GM18519 (cell line): ENCODE measurements at regions not wholly inside any gene's neighbourhood (a gene's known extent, or its start where the extent isn't known, plus 50 kb on each side); places are given as distances from the start of the nearest gene placed in this dataset.

Experiments
- ATAC-seq: cut with Tn5 transposase; IDR thresholded peaks from one replicate; pipeline ENCODE4 v1.9.1; 2021; ENCODE audit warnings: mild to moderate bottlenecking, moderate library complexity; ENCODE audit not compliant: unreplicated experiment, low FRiP score

DNA sequence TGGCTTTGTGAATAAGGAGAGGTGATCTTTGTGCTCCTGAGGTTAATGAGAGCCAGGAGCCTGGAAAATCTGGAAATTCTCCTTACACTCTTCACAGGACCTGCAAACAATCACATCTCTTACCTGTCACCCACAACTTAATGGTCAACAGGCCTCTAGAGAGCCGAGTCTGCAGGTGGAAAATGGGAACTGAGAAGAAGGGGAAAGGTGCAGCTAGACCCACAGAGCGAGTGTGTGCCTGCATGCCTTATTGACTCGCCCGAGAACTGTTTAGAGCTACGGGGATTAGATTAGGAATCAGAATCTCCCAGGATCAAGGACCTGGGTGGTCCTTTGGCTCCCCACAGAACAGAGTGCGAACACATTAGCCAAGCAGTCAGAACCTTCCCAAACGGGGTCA lies 329.6 kb downstream of the PTEN start:
- ATAC-seq = no peak

- ATAC-seq = no peak
These were observed 330.8 kb downstream of the PTEN start for GRCh38 chr10:88194041-88194887.

- ATAC-seq = no peak
These were observed 331.5 kb downstream of the PTEN start for GRCh38 chr10:88194961-88195367.

DNA sequence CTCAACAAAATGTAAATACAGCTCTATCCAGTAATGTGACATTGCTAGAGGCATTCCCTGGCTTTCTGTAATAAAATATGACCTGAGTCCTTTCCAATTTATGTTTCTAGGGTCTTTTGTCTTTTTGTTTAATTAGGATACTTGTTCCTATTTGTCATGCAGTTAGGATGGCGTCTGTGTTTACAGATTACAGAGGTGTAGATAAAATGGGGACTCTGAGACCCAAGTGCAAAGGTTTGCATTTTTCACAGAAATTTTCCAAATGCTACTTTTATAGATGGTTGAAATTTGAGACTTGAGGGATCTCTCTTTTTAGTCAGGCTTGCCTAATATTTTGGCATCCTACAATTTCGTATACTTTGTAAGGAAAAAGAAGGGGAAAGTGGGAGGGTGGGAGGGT lies 332.4 kb downstream of the PTEN start:
- no peak for ATAC-seq

GRCh38 chr10:88196291-88196690 lies 332.9 kb downstream of the PTEN start:
- ATAC-seq = no peak

- ATAC-seq = no peak
These were observed 334.6 kb downstream of the PTEN start for GRCh38 chr10:88198023-88198422.

DNA sequence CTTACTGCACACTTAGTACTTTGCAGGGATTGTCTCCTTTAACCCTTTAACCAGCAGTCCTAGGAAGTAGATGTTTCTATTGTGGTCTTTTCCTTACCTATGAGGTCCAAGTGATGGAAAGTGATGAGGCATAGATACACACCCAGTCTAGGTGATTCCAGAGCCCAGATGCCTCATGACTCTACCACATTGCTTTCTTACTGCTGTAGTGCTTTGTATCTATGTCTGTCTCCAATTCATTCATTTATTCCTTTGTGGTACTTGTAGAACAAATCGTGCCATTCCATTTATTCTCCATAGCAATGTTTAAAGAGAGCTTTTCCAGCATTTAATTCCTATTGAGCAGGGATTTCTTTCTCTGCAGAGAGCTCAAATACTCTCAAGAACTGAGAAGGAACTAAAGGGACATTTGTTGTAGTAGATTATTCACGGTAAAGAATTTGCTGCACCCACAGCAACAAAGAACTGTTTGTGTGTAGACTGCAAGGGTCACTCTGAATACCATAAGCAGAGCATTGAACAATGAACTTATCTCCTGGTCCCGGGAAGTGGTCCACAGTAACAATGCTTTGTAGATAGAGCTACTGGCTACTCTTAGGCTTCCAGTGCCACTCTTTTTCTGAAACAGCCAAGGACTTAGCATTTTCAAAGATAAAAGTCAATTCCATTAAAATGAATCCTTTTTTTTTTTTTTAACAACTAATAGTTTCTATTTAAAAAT lies 337.0 kb downstream of the PTEN start:
- ATAC-seq = no peak

DNA sequence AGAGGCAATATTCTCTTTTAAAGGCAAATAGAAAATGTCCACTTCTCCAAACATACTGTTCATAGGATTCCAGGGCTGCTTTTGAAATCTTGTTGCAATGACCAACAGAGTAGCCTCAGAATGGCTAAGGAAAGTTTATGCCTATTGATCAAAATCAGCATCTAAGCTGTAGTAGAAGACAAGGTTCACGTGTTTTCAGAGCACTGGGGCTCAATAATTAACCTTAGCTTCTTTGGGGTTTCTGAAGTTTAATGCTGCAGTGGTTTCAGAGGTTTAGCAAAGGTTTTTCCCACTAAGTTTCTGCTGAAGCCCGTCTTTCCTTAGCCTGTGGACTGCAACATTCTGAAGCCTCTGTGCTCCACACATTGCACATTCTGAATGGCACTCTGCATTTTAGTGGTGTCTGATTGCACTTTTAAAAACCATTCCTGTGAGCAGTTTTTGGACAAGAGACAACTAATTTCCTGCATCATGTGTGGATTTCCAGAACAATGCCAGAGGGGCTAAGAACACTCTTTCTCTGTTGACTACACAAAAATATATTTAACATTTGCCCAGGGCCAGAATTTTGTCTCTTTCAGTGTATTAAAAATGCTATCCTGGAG lies 342.5 kb downstream of the PTEN start:
- no peak for ATAC-seq

DNA sequence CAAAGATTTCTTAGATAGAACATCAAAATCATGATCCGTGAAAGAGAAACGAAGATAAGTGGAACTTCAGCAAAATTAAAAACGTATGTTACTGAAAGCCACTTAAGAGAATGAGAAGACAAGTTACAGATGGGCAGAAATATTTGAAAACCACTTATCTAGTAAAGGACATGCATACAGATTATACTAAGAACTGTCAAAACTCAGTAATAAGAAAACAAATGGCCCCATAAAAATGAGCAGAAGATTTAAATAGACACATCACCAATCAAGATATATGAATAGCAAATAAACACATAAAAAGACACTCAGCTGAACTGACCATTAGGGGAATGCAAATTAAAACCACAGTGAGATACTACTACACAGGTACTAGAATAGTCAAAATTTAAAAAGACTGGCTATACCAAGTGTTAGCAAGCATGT lies 343.7 kb downstream of the PTEN start:
- no peak for ATAC-seq

DNA sequence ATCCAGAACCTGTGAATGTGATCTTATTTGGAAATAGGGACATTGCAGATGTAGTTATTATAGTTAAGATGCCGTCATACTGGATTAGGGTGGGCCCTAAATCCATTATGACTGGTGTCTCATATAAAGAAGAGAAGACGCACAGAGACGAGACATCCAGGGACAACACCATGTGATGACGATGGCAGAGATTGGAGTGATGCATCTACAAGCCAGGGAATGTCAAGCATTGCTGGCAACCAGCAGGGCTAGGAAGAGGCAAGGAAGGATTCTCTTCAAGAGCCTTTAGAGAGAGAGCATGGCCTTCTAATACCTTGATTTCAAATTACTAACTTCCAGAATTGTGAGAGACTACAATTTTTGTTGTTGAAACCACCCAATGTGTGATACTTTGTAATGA lies 345.8 kb downstream of the PTEN start:
- ATAC-seq = no peak

- ATAC-seq = no peak
These were observed 346.6 kb downstream of the PTEN start for GRCh38 chr10:88209837-88210561.

DNA sequence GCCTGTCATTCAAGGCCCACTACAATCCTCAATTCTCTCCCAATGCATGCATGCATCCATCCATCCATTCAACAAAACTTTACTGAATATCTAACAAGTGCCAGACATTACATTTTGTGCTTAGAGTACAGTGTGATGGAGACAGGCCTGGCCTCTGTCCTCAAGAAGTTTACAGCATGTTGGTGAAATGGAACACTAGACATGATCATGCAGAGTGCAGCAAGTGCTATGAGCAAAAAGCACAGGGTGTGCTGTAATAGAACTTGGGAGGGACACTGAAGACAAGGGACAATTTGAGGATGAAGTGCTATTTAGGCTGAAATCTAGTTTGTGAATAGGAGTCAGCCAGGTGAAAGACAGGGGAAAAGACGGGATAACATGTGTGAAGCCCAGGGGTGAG lies 347.8 kb downstream of the PTEN start:
- no peak for ATAC-seq

DNA sequence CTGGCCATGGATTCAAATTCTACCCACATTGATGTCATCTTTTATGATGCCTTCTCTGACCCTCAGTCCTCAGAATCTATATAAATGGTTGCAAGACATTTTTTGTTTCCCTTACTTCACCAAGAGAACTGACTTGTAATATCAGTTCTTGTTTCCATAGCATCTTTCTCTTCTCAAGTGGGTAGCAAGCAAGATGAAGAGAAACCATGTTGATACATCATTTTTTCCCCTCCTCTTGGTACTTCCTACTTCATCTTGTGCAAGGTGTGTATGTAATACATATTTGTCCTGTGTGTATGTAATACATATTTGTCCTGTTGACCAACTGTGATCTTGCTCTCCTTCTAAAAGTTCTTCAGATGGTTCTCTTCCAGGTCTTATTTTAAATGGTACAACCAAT lies 348.6 kb downstream of the PTEN start:
- ATAC-seq = no peak

DNA sequence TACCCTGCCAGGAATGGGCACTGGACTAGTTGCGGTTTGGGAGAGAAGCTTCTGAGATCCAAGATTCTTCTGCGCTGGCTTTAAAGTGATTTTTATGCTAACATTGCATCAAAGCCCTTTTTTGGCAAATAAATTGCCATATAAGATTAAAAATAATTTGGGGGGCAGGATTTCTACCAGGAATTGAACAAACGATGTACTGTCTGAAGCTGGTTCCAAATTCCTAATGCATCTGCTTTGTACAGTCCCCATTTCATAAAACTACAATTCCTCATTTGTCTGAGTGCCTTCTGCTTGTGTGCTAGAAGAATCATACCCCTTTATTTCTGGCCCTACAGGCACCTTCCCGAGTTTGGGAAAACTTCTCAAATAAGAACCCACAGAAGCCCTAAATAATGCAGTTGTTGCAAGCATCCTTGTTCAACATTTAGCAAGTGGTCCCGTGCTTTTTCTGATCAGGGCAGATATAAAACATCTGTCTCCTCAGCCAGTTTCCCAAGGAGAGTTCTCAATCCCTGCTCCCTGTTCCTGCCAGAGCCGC lies 349.7 kb downstream of the PTEN start:
- ATAC-seq = no peak

- ATAC-seq = no peak
These were observed 353.6 kb downstream of the PTEN start for GRCh38 chr10:88216976-88217375.

GRCh38 chr10:88218362-88218761 lies 354.9 kb downstream of the PTEN start:
- no peak for ATAC-seq

GRCh38 chr10:88219753-88220152 lies 356.3 kb downstream of the PTEN start:
- no peak for ATAC-seq

DNA sequence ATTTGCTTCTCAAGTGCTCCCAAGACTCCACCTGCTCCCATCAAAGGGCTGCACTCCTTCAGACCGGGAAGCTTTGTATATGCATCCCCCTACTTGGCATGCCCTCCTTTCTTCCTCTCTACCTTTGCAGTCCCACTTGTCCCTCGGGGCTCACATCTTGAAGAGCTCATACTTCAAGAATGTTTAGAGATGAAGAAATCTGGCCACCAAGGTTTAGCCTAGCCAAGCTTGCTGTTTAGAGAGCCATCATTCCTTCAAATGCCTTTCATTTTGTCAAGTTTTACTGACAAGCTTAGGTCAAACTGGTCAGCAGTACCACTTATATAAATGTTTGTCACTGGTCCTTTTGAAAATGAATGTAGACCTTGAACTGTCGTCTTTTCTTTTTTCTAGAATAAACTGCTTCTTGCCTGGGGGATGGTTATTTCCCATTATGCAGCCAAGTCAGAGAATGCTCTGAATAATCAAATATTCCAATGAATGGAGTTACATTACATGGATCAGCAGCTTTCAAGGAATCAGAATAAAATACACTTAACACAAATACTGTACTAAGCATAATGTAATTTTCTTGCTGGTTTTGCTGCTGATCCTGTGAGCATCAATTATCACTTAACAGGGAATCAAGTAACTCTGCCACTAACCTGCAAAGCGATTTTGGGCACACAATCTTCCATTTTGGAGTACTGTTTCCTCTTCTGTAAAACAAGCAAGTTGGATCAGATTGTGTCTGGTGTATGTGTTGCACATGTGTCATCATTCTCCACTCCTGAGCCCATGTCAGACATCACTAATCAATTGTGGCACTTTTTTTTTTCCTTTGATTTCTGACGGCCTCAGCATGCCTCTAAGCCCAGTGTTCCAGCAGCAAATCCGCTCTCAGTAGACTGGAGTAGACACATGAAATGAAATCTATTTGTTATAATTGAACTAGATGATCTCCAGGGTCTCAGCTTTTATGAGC lies 357.9 kb downstream of the PTEN start:
- ATAC-seq = no peak

DNA sequence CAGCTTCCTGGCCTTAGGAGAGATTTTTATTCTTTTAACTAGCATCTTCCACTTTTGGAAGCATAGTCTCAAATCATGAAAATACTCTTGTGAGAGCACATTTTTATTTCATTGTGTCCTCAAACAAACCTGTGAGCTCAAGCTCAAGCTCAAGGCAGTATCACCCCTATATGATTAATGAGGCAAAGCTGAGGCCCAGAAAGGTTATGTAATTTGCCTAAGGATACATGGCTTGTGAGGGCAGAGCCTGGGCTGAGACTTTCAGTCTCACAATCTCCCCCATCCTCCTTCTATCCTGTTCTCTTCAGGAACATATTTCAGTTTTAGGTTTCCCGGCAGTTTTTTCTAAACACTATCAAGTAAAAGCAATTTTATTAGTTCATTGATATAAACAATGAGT lies 359.5 kb downstream of the PTEN start:
- ATAC-seq = no peak
